ENCODE measurements at regions not wholly inside any gene's neighbourhood (a gene's known extent, or its start where the extent isn't known, plus 50 kb on each side); places are given as distances from the start of the nearest gene placed in this dataset.

GRCh38 chr1:58857680-58858673 lies 74.1 kb upstream of the JUN start:
- H3K27me3 Mint-ChIP-seq (ENCODE audit: unreplicated experiment): peaks cover 3% of the 10 kb centered on the region
- H3K27ac Mint-ChIP-seq (ENCODE audit: unreplicated experiment): no peak overlapping the region
- no peaks in the 10 kb centered on the region for H3K9me3 Mint-ChIP-seq (ENCODE audit: unreplicated experiment)
- peaks cover 25% of the 10 kb centered on the region for H3K4me1 Mint-ChIP-seq (ENCODE audit: unreplicated experiment)
- no peak overlapping the region for H3K4me3 Mint-ChIP-seq (ENCODE audit: unreplicated experiment)
- no peaks in the 10 kb centered on the region for H3K36me3 Mint-ChIP-seq (ENCODE audit: unreplicated experiment)
- DNase-seq (ENCODE audit: extremely low spot score, unreplicated experiment): no peak
- TF ChIP-seq CTCF (IDR thresholded peaks at IDR 0.05): no peak

- Mint-ChIP-seq H3K27me3 (ENCODE audit: unreplicated experiment) (peaks cover 3% of the 10 kb centered on the region), H3K27ac (ENCODE audit: unreplicated experiment) (no peak overlapping the region), H3K4me1 (ENCODE audit: unreplicated experiment) (peaks cover 16% of the 10 kb centered on the region), H3K4me3 (ENCODE audit: unreplicated experiment) (no peak overlapping the region), H3K36me3 (ENCODE audit: unreplicated experiment) (no peaks in the 10 kb centered on the region), H3K9me3 (ENCODE audit: unreplicated experiment) (no peaks in the 10 kb centered on the region)
- TF ChIP-seq CTCF (IDR thresholded peaks at IDR 0.05): no peak
- DNase-seq (ENCODE audit: extremely low spot score, unreplicated experiment): no peak
Observed at GRCh38 chr1:58859769-58860485, 76.1 kb upstream of the JUN start.

GRCh38 chr1:58861076-58861475 lies 77.2 kb upstream of the JUN start:
- peaks cover 4% of the 10 kb centered on the region for H3K4me1 Mint-ChIP-seq (ENCODE audit: unreplicated experiment)

GRCh38 chr1:58861506-58861905 lies 77.7 kb upstream of the JUN start:
- H3K4me3 Mint-ChIP-seq (ENCODE audit: unreplicated experiment): no peak overlapping the region
- H3K27me3 Mint-ChIP-seq (ENCODE audit: unreplicated experiment): peaks cover 3% of the 10 kb centered on the region
- DNase-seq (ENCODE audit: extremely low spot score, unreplicated experiment): no peak

More at GRCh38 chr1:58861076-58861475, 77.2 kb upstream of the JUN start:
- Mint-ChIP-seq H3K36me3 (ENCODE audit: unreplicated experiment) (no peaks in the 10 kb centered on the region), H3K27ac (ENCODE audit: unreplicated experiment) (no peak overlapping the region), H3K9me3 (ENCODE audit: unreplicated experiment) (no peaks in the 10 kb centered on the region), H3K27me3 (ENCODE audit: unreplicated experiment) (peaks cover 3% of the 10 kb centered on the region), H3K4me3 (ENCODE audit: unreplicated experiment) (no peak overlapping the region)
- DNase-seq (ENCODE audit: extremely low spot score, unreplicated experiment): no peak
- no peak for TF ChIP-seq CTCF (IDR thresholded peaks at IDR 0.05)

More at GRCh38 chr1:58861506-58861905, 77.7 kb upstream of the JUN start:
- Mint-ChIP-seq H3K9me3 (ENCODE audit: unreplicated experiment) (no peaks in the 10 kb centered on the region), H3K4me1 (ENCODE audit: unreplicated experiment) (peaks cover 3% of the 10 kb centered on the region), H3K27ac (ENCODE audit: unreplicated experiment) (no peak overlapping the region), H3K36me3 (ENCODE audit: unreplicated experiment) (no peaks in the 10 kb centered on the region)
- no peak for TF ChIP-seq CTCF (IDR thresholded peaks at IDR 0.05)

Data from osteocyte (in vitro differentiated cells).